ENCODE measurements at regions not wholly inside any gene's neighbourhood (a gene's known extent, or its start where the extent isn't known, plus 50 kb on each side); places are given as distances from the start of the nearest gene placed in this dataset.

DNA sequence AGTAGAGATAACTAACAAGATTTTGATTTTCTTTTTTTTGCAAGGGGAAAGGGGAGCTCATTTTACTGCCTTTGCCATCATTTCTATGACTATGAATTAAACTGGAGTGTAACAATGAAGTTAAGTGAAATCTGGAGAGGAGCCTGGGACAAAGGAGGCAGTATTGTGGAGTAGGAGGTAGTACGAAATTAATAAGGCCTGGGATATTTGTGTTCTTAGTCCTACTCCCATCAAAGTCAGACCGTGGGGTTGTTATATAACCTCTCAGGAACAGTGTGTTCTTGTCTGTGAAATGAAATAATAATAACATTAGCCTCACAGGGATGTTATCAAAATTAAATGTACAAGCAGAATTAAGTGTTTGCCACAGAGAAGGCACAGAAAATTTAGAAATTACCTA lies 204.3 kb upstream of the EMCN start:
- Histone ChIP-seq H3K9me3 (ENCODE audit: control insufficient read depth, insufficient read depth, low read length) (no peaks in the 10 kb centered on the region), H3K4me3 (ENCODE audit: insufficient read depth, low read depth, low read length) (no peak overlapping the region), H3K36me3 (ENCODE audit: control insufficient read depth, insufficient read depth, low read length) (no peaks in the 10 kb centered on the region), H2AFZ (replicated peaks; ENCODE audit: low read length, poor library complexity) (no peak overlapping the region), H3K9me1 (ENCODE audit: insufficient read depth, low read length) (no peaks in the 10 kb centered on the region), H3K79me1 (ENCODE audit: low read depth in 1 of 2, low read length in 2 of 2) (no peaks in the 10 kb centered on the region), H3K27ac (ENCODE audit: insufficient read depth, low read length) (no peak overlapping the region), H3K9ac (ENCODE audit: low read depth, low read length) (no peak overlapping the region), H2BK120ac (ENCODE audit: low read depth, low read length) (no peak overlapping the region), H3K4me2 (ENCODE audit: low read depth, low read length) (no peak overlapping the region), H3K4me1 (ENCODE audit: control insufficient read depth, insufficient read depth, low read length) (no peaks in the 10 kb centered on the region), H3K14ac (replicated peaks; ENCODE audit: low read depth, low read length) (no peak overlapping the region), H2AK5ac (ENCODE audit: low read depth, low read length) (no peak overlapping the region), H3K4ac (ENCODE audit: low read depth, low read length) (no peak overlapping the region), H3K27me3 (ENCODE audit: control insufficient read depth, insufficient read depth, low read length) (no peaks in the 10 kb centered on the region), H3K18ac (ENCODE audit: low read depth, low read length) (no peak overlapping the region), H2BK15ac (ENCODE audit: low read depth, low read length) (no peak overlapping the region), H2AK9ac (replicated peaks; ENCODE audit: low read depth, low read length, poor library complexity) (no peak overlapping the region), H4K91ac (ENCODE audit: insufficient read depth, low read depth, low read length) (no peak overlapping the region), H4K5ac (ENCODE audit: low read depth, low read length) (no peak overlapping the region), H2BK20ac (ENCODE audit: low read depth, low read length) (no peak overlapping the region), H4K8ac (ENCODE audit: low read depth in 2 of 2, low read length in 2 of 2) (no peak overlapping the region), H3K56ac (ENCODE audit: extremely low read depth, insufficient read depth, low read length) (no peak overlapping the region), H4K20me1 (ENCODE audit: insufficient read depth, low read length) (no peaks in the 10 kb centered on the region), H2BK5ac (ENCODE audit: low read depth, low read length, poor library complexity, severe bottlenecking) (no peak overlapping the region), H3K23ac (ENCODE audit: low read depth, low read length) (no peak overlapping the region)
- intact Hi-C loops (cut with micrococcal nuclease) = no loop called here
- no peak for ATAC-seq (ENCODE audit: low read depth)
- dilution Hi-C loops (cut with HindIII; ENCODE audit: low sequenced_read_pairs, unreplicated experiment) = no loop called here
- POLR2A ChIA-PET (ENCODE audit: unreplicated experiment) = no interaction called here
- no TSS peak for BruUV-seq (replicated peaks)
- no CpG with 5 or more reads among the region's 2 CpGs for WGBS, 2 experiments (ENCODE audit: extremely low coverage in 2 of 2, insufficient read length in 1 of 2)
- CTCF ChIA-PET = no interaction called here
- TF ChIP-seq MXI1 (IDR thresholded peaks at IDR 0.05; ENCODE audit: borderline replicate concordance, low read depth, low read length) = no peak
- in situ Hi-C loops (cut with MboI; ENCODE audit: low sequenced_read_pairs) = no loop called here
- DNase-seq = no peak

Measured in IMR-90 (cell line).